ENCODE measurements at regions not wholly inside any gene's neighbourhood (a gene's known extent, or its start where the extent isn't known, plus 50 kb on each side); places are given as distances from the start of the nearest gene placed in this dataset.

DNA sequence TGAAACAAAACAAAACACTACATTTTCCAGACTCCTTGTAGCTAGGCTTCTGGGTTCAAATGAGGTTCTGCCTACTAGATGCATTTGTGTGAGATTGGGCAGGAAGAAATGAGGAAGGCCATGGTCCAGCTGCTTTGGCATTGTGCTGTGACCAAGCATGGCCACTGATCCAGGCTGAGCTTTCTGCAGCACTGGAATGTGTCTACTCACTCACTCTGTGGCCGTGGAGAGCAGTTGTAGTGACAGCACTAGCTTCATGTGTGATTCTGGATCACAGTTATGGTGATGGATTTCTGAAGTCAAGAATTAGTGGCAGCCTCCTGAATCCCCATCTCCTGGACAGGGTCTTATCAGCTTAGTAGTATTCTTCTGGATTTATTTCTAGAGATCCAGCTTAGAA lies 358.9 kb downstream of the GPAT3 start:
- no peaks in the 10 kb centered on the region for H3K36me3 Mint-ChIP-seq (ENCODE audit: insufficient read depth in 1 of 3, low read depth in 3 of 3)
- H3K14ac ChIP-seq (ENCODE audit: insufficient read depth, low read length) = no peak overlapping the region
- WGBS (ENCODE audit: extremely low coverage, insufficient read length, low lambda C conversion rate) = no CpG with 5 or more reads among the region's 1 CpG
- peaks cover 6 to 10% of the 10 kb centered on the region in 2 experiments; a peak in 3 of 4 replicates for H3K4me1 Mint-ChIP-seq
- no peak overlapping the region for H3K4ac ChIP-seq (ENCODE audit: low read depth, low read length)
- H3K18ac ChIP-seq (ENCODE audit: insufficient read length, low read depth, low read length) = no peak overlapping the region
- H3K4me1 ChIP-seq (ENCODE audit: insufficient read depth, low read length) = no peaks in the 10 kb centered on the region
- no peak overlapping the region for H3K4me3 Mint-ChIP-seq
- H2BK120ac ChIP-seq (ENCODE audit: low read depth, low read length, poor library complexity, severe bottlenecking) = no peak overlapping the region
- no peak overlapping the region for H3K27ac Mint-ChIP-seq
- H2BK12ac ChIP-seq (ENCODE audit: insufficient read length, low read depth, low read length) = no peak overlapping the region
- no peak overlapping the region for H3K23ac ChIP-seq (ENCODE audit: insufficient read length, low read depth, low read length)
- no peak overlapping the region for H2AFZ ChIP-seq (ENCODE audit: low read length)
- H2AK5ac ChIP-seq (ENCODE audit: insufficient read length, low read length) = no peak overlapping the region
- H4K91ac ChIP-seq (ENCODE audit: insufficient read length, low read depth, low read length) = no peak overlapping the region
- H2BK20ac ChIP-seq (ENCODE audit: low read depth, low read length, poor library complexity, severe bottlenecking) = no peak overlapping the region
- no peaks in the 10 kb centered on the region for H3K9me3 Mint-ChIP-seq
- no peaks in the 10 kb centered on the region for H4K20me1 ChIP-seq (ENCODE audit: control insufficient read depth, insufficient read depth, insufficient read length)
- H3K27me3 ChIP-seq (ENCODE audit: insufficient read depth, low read length) = no peaks in the 10 kb centered on the region
- no peak overlapping the region for H3K4me2 ChIP-seq (ENCODE audit: insufficient read depth, insufficient read length, low read length)
- no peak overlapping the region for H3T11ph ChIP-seq (ENCODE audit: low read length)
- H3K27ac ChIP-seq (ENCODE audit: insufficient read length, low read depth, low read length) = no peak overlapping the region
- H2BK5ac ChIP-seq (ENCODE audit: insufficient read length, low read length) = no peak overlapping the region
- no peaks in the 10 kb centered on the region for H3K79me1 ChIP-seq (ENCODE audit: insufficient read depth, low read depth, low read length, poor library complexity, severe bottlenecking)
- DNase-seq = no peak
- no peak overlapping the region for H3K9ac ChIP-seq (ENCODE audit: extremely low read depth, insufficient read length, low read length)
- H3K23me2 ChIP-seq (ENCODE audit: insufficient read length, low read depth, low read length, poor library complexity, severe bottlenecking) = no peaks in the 10 kb centered on the region
- H3K56ac ChIP-seq (ENCODE audit: insufficient read length, low read depth, low read length) = no peak overlapping the region
- H3K27me3 Mint-ChIP-seq (ENCODE audit: low read depth) = no peaks in the 10 kb centered on the region
- H3K79me2 ChIP-seq (ENCODE audit: insufficient read depth, low read length) = no peaks in the 10 kb centered on the region
- H4K8ac ChIP-seq (replicated peaks; ENCODE audit: insufficient read length, low read depth, low read length) = no peak overlapping the region
- no peaks in the 10 kb centered on the region for H3K9me3 ChIP-seq (ENCODE audit: control insufficient read depth, low read depth, low read length)
- H2BK15ac ChIP-seq (ENCODE audit: low read depth, low read length) = no peak overlapping the region
- no peak overlapping the region for H4K5ac ChIP-seq (ENCODE audit: insufficient read length, low read depth, low read length)
- TF ChIP-seq, protein P1, sequence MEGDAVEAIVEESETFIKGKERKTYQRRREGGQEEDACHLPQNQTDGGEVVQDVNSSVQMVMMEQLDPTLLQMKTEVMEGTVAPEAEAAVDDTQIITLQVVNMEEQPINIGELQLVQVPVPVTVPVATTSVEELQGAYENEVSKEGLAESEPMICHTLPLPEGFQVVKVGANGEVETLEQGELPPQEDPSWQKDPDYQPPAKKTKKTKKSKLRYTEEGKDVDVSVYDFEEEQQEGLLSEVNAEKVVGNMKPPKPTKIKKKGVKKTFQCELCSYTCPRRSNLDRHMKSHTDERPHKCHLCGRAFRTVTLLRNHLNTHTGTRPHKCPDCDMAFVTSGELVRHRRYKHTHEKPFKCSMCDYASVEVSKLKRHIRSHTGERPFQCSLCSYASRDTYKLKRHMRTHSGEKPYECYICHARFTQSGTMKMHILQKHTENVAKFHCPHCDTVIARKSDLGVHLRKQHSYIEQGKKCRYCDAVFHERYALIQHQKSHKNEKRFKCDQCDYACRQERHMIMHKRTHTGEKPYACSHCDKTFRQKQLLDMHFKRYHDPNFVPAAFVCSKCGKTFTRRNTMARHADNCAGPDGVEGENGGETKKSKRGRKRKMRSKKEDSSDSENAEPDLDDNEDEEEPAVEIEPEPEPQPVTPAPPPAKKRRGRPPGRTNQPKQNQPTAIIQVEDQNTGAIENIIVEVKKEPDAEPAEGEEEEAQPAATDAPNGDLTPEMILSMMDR (conservative IDR thresholded peaks at IDR 0.05) = no peak
